ENCODE measurements at regions not wholly inside any gene's neighbourhood (a gene's known extent, or its start where the extent isn't known, plus 50 kb on each side); places are given as distances from the start of the nearest gene placed in this dataset.

- TF ChIP-seq GATA2 (IDR thresholded peaks at IDR 0.05; ENCODE audit: low read depth, low read length) = no peak
- no peak for TF ChIP-seq GATA3 (IDR thresholded peaks at IDR 0.05; ENCODE audit: low read depth, low read length)
Measured at GRCh38 chr2:136173126-136173525, 55.2 kb upstream of the CXCR4 start.

All from SH-SY5Y (cell line).